NCI-H1694 treated with DMSO at 0.1 percent for 48 hours (cell line): ENCODE measurements at regions not wholly inside any gene's neighbourhood (a gene's known extent, or its start where the extent isn't known, plus 50 kb on each side); places are given as distances from the start of the nearest gene placed in this dataset.
"Not testable (repeated sequence)": the region's sequence is repeated elsewhere in the genome, so short reads cannot be mapped to it uniquely, and the experiment has no call there.

Experiments used
- DNase-seq: peaks from one replicate; lab custom pipeline; 2025; lab: John Stamatoyannopoulos, UW

DNA sequence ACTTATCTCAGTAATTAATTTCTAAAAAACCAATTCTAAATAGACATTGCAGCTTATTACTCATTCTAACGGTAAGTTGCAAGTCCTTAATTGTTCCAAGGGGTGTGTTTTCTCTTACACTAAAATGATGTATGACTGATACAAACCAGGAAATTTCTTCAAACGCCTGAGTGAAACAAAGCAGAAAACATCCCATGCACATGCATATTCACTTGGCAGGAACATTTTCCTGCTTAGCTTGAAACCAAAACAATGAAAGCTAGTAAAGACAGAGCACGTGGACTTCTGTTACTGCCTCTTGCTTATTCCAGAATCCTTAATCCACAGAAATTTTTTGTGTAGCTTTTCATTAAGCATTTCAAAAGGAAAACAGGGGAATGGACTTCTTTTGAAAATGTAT is 187.7 kb downstream of the MTERF1 start:
- no peak for DNase-seq

GRCh38 chr7:91694351-91694841 is 186.1 kb downstream of the MTERF1 start:
- no peak for DNase-seq

DNA sequence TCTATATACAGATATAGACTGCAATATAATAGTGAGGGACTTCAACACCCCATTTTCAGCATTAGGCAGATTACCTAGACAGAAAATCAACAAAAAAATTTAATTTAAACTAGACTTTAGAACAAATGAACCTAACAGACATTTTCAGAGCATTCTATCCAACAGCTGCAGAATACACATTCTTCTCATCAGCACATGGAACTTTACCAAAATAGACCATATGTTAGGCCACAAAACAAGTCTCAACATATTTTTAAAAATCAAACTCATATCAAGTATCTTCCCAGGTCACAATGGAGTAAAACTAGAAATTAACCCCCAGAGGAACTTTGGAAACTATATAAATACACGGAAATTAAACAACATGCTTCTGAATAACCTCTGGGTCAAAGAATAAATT is 169.6 kb downstream of the MTERF1 start:
- DNase-seq: peak; percentile 77

DNA sequence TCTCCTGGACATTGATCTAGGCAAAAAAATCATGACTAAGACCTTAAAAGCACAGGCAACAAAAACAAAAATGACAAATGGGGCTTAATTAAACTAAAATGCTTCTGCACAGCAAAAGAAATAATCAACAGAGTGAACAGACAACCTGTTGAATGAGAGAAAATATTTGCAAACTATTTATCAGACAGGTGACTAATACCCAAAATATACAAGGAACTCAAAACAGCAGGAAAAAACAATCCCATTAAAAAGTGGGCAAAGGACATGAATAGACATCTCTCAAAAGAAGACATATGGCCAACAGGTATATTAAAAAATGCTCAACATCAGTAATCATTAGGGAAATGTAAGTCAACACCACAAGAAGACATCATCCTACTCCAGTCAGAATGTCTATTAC is 166.8 kb downstream of the MTERF1 start:
- DNase-seq: no peak

- no peak for DNase-seq
Measured at GRCh38 chr7:91717681-91718470, 162.6 kb downstream of the MTERF1 start.

- DNase-seq: no peak
Measured at GRCh38 chr7:91719008-91719407, 161.5 kb downstream of the MTERF1 start.

DNA sequence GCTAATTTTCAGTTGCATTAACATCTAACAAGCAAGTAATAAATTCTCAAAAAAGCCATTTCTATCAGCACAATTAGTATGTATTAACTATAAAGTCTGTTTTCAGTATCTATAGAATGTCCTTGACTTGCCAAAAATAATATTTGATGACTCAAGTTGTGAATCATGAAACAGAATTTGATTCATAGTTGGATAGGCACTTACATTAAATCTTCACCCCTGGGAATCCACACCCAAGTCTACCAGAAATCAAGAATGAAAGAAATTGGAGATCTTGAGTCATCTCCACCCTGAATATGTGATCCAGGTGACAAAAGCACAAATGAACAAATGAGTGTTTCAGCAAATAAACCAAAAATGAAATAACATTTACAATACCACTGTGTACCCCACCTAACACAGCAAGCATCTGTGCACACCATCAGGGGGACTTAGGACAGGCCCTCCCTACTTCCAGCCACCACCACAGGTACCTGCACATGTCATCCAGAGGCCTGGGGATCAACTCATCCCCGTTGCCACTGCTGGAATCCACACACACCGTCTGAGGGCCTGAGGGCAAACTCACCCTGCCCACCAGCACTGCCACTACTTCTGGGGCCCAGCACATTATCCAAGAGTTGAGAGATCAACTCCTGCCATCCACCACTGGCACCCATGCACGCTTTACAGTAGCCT is 160.1 kb downstream of the MTERF1 start:
- DNase-seq: no peak

GRCh38 chr7:91722831-91723230 is 157.7 kb downstream of the MTERF1 start:
- no peak for DNase-seq

GRCh38 chr7:91729046-91729445 is 151.5 kb downstream of the MTERF1 start:
- DNase-seq: not testable (repeated sequence)

DNA sequence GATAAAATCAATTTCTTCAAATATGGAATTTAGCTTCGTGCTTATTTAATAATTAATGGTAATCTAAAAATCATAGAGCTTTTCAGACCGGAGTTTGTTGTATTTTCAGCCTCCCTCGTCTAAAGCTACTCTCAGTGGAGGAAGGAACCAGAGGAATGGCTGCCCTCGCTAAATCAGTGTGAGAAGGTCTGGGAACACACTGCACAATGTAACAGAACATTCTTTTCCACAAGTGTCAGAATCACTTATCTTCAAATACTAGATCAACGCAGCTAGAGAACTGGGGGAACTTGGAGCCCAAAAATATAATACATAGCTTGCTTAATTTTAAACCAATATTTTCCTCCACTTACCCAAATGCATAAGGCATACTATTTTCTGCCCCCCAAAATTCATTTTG is 148.5 kb downstream of the MTERF1 start:
- DNase-seq: no peak

GRCh38 chr7:91749418-91749817 is 131.1 kb downstream of the MTERF1 start:
- no peak for DNase-seq

GRCh38 chr7:91750091-91750490 is 130.4 kb downstream of the MTERF1 start:
- peak; percentile 7 for DNase-seq

DNA sequence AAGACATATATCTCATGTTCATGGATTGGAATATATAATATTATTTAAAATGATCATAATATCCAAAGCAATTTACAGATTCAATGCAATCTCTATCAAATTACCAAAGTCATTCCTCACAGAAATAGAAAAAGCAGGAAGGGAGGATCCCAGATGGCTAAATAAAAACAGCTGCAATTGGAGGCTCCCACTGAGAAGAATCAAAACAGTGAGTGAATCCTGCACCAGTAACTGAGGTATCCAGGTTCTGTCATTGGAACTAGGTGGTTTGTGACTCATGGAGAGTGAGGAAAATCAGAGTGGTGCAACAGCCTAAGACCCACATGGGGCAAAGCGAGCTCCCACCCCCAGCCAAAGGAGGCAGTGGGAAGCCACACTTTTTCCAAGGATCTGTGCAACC is 128.4 kb downstream of the MTERF1 start:
- DNase-seq: no peak

DNA sequence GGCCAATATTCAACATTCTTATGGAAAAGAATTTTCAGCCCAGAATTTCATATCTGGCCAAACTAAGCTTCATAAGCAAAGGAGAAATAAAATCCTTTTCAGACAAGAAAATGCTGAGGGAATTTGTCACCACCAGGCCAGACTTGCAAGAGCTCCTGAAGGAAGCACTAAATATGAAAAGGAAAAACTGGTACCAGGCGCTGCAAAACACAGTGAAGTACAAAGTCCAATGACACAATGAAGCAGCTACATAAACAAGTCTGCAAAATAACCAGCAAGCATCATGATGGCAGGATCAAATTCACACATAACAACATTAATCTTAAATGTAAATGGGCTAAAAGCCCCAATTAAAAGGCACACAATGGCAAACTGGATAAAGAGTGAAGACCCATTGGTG is 126.2 kb downstream of the MTERF1 start:
- not testable (repeated sequence) for DNase-seq

- not testable (repeated sequence) for DNase-seq
Measured at GRCh38 chr7:91755121-91755520, 125.4 kb downstream of the MTERF1 start.

DNA sequence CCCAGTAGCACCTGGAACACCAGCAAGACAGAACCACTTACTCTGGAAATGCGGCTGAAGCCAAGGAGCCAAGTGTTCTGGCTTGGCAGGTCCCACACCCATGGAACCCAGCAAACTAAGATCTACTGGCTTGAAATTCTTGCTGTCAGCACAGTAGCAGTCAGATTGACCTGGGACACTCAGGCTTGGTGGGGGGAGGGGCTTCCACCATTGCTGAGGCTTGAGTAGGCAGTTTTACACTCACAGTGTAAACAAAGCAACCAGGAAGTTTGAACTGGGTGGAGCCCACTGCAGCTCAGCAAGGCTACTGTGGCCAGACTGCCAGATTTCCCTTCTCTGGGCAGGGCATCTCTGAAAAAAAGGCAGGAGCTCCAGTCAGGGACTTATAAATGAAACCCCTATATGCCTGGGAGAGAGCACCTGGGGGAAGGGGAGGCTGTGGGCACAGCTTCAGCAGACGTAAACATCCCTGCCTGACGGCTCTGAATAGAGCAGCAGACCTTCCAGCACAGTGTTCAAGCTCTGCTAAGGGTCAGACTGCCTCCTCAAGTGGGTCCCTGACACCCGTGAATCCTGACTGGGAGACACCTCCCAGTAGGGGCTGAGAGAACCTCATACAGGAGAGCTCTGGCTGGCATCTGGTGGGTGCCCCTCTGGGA is 121.2 kb downstream of the MTERF1 start:
- no peak for DNase-seq

DNA sequence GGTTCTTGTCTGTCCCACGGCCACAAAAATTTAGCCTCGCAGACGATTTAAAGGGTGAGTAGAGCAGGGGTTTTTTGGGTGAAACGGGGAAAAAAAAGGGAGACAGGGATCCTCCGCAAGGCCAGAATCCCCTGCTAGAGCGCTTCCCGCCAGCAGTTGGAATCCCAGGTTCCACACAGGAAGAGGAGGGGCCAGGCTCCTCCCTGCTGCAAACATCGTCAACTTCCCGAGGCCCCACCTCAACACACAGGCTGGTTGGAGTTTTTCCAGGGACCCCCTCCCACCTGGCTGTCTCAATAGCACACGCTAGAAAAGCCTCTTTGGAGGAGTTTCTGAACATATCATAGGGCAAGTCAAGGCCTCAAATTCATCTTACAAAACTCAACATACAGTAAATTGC is 112.7 kb downstream of the MTERF1 start:
- no peak for DNase-seq

GRCh38 chr7:91771394-91771793 is 109.1 kb downstream of the MTERF1 start:
- DNase-seq: no peak

DNA sequence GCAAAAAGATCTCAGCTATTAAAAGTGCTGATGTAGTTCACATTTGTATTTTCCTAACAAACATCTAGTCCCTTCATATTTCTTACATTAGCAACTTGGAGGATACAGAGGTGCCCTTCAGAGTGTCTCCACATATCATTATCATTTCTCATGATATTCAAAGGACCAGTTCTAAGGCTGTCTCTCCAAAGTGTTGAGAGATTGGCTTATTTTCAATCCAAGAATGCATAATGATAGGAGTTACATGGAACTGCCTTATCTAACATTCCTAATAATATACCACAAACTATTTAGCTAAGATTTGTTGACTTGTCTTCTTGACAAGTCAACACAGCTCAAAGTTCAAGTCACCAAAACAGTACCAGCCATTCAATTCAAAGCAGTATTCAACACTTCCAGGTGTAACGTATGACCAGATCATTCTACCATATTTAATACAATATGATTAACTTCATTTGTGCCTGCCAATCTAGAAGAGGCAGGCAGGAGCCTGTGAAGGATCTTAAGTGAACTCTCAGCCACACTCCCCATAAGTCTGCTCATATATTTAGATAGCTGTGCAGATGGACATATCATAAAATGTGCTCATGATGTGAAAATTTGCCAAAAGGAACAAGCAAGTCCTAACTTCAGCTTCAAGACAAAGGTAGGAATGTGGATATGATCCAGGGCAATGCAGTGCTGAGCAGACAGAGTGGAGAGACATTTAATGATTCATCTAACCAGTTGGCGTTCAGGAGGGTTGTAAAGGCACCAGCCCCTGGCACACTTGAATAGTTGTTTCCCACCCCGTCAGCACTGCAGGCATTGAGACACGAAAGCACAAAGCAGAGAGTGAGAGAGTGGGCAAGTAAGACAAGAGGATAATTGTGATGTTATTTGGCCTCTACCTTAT is 108.3 kb downstream of the MTERF1 start:
- DNase-seq: no peak

- DNase-seq: no peak
Measured at GRCh38 chr7:91776171-91776570, 104.3 kb downstream of the MTERF1 start.

DNA sequence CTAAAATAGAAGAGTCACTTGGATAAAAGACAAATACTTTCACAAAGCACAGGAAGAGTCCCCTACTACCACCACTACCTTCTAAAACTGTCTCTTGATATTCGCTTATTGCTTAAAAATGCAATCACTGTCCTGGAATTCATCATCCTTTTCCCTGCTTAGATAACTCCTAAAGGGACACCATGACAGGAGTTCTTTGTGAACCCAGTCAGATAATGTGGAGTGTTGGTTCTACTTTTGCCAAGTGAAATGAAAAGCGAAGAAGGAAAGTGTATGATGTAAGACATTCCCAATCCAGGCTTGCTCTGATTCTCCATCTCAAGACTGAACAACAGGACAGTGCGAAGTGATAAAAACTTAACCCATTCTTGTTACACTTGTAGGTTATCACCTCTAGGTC is 103.0 kb downstream of the MTERF1 start:
- no peak for DNase-seq

- no peak for DNase-seq
Measured at GRCh38 chr7:91778416-91778815, 102.1 kb downstream of the MTERF1 start.
